DOHH2 (cell line): ENCODE measurements at regions not wholly inside any gene's neighbourhood (a gene's known extent, or its start where the extent isn't known, plus 50 kb on each side); places are given as distances from the start of the nearest gene placed in this dataset.

ENCODE experiments used
- H3F3A ChIP-seq: fragments of 200-600 bp; sonication (generic), shearing (Covaris generic); 2 replicates; pipeline ENCODE4 v1.6.0; 2016; ENCODE audit warnings: antibody characterized with exemption, mild to moderate bottlenecking; ENCODE audit not compliant: control insufficient read depth, insufficient read depth
- H3K27ac ChIP-seq: fragments of 200-600 bp; sonication (generic); 2 replicates; pipeline ENCODE4 v1.5.1; 2014; ENCODE audit warnings: low read depth, mild to moderate bottlenecking, low read length, moderate library complexity
- H3K27me3 ChIP-seq: fragments of 200-600 bp; sonication (generic); 2 replicates; pipeline ENCODE4 v1.6.1; 2014; ENCODE audit warnings: mild to moderate bottlenecking, low read length, mixed read lengths; ENCODE audit not compliant: control insufficient read depth
- H3K36me3 ChIP-seq: fragments of 200-600 bp; sonication (generic); 2 replicates; pipeline ENCODE4 v1.6.1; 2014; ENCODE audit warnings: mild to moderate bottlenecking, low read length, moderate library complexity, mixed read lengths; ENCODE audit not compliant: control insufficient read depth
- H3K4me1 ChIP-seq: fragments of 200-600 bp; sonication (generic); 2 replicates; pipeline ENCODE4 v1.6.1; 2014; ENCODE audit warnings: mild to moderate bottlenecking, low read length, mixed read lengths; ENCODE audit not compliant: control insufficient read depth
- H3K4me2 ChIP-seq: fragments of 200-600 bp; sonication (generic); 2 replicates; pipeline ENCODE4 v1.6.0; 2014; ENCODE audit warnings: mild to moderate bottlenecking, low read length, moderate library complexity
- H3K4me3 ChIP-seq: fragments of 200-600 bp; sonication (generic); 2 replicates; pipeline ENCODE4 v1.5.1; 2014; ENCODE audit warnings: mild to moderate bottlenecking, low read length, mixed read lengths
- H3K79me2 ChIP-seq: fragments of 200-600 bp; sonication (generic); 2 replicates; pipeline ENCODE4 v1.6.1; 2014; ENCODE audit warnings: mild to moderate bottlenecking, low read length, mixed read lengths; ENCODE audit not compliant: control insufficient read depth
- H3K9me2 ChIP-seq: fragments of 200-600 bp; sonication (generic); replicated peaks from 2 replicates; pipeline ENCODE4 v1.6.1; 2014; ENCODE audit warnings: mild to moderate bottlenecking, low read length, mixed read lengths; ENCODE audit not compliant: control insufficient read depth
- H3K9me3 ChIP-seq: fragments of 200-600 bp; sonication (generic); 2 replicates; pipeline ENCODE4 v1.6.1; 2014; ENCODE audit warnings: antibody characterized with exemption, low read length, mixed read lengths; ENCODE audit not compliant: control insufficient read depth, insufficient read depth
- H4K20me1 ChIP-seq: fragments of 200-600 bp; sonication (generic); 2 replicates; pipeline ENCODE4 v1.6.0; 2014; ENCODE audit warnings: low read depth, mild to moderate bottlenecking, antibody characterized with exemption, low read length, moderate library complexity; ENCODE audit not compliant: control insufficient read depth, insufficient read depth
- EZH2phosphoT487 ChIP-seq: fragments of 200-600 bp; sonication (generic); IDR thresholded peaks from 2 replicates; pipeline ENCODE4 v1.6.1; 2017; ENCODE audit warnings: borderline replicate concordance, mild to moderate bottlenecking, antibody characterized with exemption, low read length, moderate library complexity, mixed read lengths
- TF ChIP-seq, protein P1 (sequence below): fragments of 200-600 bp; sonication (generic); IDR thresholded peaks from one replicate; pipeline ENCODE4 v1.5.1; 2014; ENCODE audit warnings: antibody characterized with exemption, mild to moderate bottlenecking, low read depth, low read length; ENCODE audit not compliant: poor library complexity, severe bottlenecking

- H3K4me2 ChIP-seq, result no peak overlapping the region
- no peaks in the 10 kb centered on the region for H3K36me3 ChIP-seq
- TF ChIP-seq, protein P1, sequence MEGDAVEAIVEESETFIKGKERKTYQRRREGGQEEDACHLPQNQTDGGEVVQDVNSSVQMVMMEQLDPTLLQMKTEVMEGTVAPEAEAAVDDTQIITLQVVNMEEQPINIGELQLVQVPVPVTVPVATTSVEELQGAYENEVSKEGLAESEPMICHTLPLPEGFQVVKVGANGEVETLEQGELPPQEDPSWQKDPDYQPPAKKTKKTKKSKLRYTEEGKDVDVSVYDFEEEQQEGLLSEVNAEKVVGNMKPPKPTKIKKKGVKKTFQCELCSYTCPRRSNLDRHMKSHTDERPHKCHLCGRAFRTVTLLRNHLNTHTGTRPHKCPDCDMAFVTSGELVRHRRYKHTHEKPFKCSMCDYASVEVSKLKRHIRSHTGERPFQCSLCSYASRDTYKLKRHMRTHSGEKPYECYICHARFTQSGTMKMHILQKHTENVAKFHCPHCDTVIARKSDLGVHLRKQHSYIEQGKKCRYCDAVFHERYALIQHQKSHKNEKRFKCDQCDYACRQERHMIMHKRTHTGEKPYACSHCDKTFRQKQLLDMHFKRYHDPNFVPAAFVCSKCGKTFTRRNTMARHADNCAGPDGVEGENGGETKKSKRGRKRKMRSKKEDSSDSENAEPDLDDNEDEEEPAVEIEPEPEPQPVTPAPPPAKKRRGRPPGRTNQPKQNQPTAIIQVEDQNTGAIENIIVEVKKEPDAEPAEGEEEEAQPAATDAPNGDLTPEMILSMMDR, result no peak
- no peak for TF ChIP-seq EZH2phosphoT487
- H3F3A ChIP-seq, result no peaks in the 10 kb centered on the region
- H3K9me2 ChIP-seq, result no peaks in the 10 kb centered on the region
- H3K4me3 ChIP-seq, result no peak overlapping the region
- H3K79me2 ChIP-seq, result no peaks in the 10 kb centered on the region
- no peaks in the 10 kb centered on the region for H3K27me3 ChIP-seq
- no peaks in the 10 kb centered on the region for H3K4me1 ChIP-seq
- H3K9me3 ChIP-seq, result no peaks in the 10 kb centered on the region
- no peak overlapping the region for H3K27ac ChIP-seq
- no peaks in the 10 kb centered on the region for H4K20me1 ChIP-seq
Observed at GRCh38 chr5:21181609-21182125, 1193.7 kb upstream of the CDH18 start.

DNA sequence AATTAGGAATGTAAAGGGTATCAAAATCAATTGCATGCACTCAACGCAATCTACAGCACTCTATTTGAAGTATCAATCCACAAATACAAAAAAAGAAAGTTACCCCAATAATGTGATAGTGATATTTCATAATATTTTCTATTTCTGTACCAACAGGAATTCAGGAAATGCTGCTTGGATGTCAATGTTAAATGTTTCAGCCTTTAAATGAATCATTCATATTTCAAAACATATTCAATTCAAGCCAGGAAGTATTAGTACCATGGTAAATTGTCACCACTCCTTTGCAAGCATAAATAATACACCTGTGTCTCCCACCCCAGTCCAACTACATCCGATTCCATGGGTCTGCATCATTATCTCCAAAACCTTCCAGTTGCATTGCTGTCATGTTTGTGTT lies 1185.5 kb upstream of the CDH18 start:
- Histone ChIP-seq H4K20me1 (no peaks in the 10 kb centered on the region), H3K27ac (no peak overlapping the region)

DNA sequence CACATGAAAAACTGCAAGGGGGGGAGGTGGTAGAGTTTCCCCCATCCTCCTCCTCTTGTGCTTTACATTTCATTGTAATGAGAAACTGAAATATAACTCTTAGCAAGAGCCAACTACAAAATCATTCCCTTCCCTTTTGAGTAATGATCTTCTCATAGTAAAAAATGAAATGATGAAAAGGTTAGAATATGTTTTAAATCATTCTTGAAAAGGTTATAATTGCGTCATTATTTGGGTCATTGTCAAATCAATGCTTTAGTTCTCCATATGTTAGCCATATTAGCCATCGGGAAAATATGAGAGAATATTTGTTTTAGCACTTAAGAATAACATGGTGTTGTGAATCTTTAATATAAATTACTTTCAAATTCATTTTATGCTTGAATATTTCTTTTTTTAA lies 1185.0 kb upstream of the CDH18 start:
- H3K27ac ChIP-seq, result no peak overlapping the region
- H3K4me3 ChIP-seq, result no peak overlapping the region
- no peaks in the 10 kb centered on the region for H3F3A ChIP-seq
- H3K9me2 ChIP-seq, result no peaks in the 10 kb centered on the region
- H4K20me1 ChIP-seq, result no peaks in the 10 kb centered on the region
- H3K36me3 ChIP-seq, result no peaks in the 10 kb centered on the region
- no peaks in the 10 kb centered on the region for H3K9me3 ChIP-seq
- no peaks in the 10 kb centered on the region for H3K79me2 ChIP-seq
- H3K4me1 ChIP-seq, result no peaks in the 10 kb centered on the region
- H3K4me2 ChIP-seq, result no peak overlapping the region
- H3K27me3 ChIP-seq, result no peaks in the 10 kb centered on the region
- TF ChIP-seq, protein P1, result no peak

More for the DNA sequence above, 1185.5 kb upstream of the CDH18 start:
- no peak for TF ChIP-seq EZH2phosphoT487
- TF ChIP-seq, protein P1, result no peak
- H3K36me3 ChIP-seq, result no peaks in the 10 kb centered on the region
- H3K4me3 ChIP-seq, result no peak overlapping the region
- H3K4me1 ChIP-seq, result no peaks in the 10 kb centered on the region
- H3F3A ChIP-seq, result no peaks in the 10 kb centered on the region
- no peaks in the 10 kb centered on the region for H3K27me3 ChIP-seq
- H3K79me2 ChIP-seq, result no peaks in the 10 kb centered on the region
- H3K9me3 ChIP-seq, result no peaks in the 10 kb centered on the region
- no peak overlapping the region for H3K4me2 ChIP-seq
- H3K9me2 ChIP-seq, result no peaks in the 10 kb centered on the region

GRCh38 chr5:21171038-21171437 lies 1183.0 kb upstream of the CDH18 start:
- Histone ChIP-seq H3K27me3 (no peaks in the 10 kb centered on the region), H3K9me3 (no peaks in the 10 kb centered on the region), H3F3A (no peaks in the 10 kb centered on the region), H3K9me2 (no peaks in the 10 kb centered on the region), H3K4me2 (no peak overlapping the region), H3K4me3 (no peak overlapping the region), H3K36me3 (no peaks in the 10 kb centered on the region), H4K20me1 (no peaks in the 10 kb centered on the region), H3K79me2 (no peaks in the 10 kb centered on the region), H3K4me1 (no peaks in the 10 kb centered on the region), H3K27ac (no peak overlapping the region)
- TF ChIP-seq, protein P1, result no peak
- TF ChIP-seq EZH2phosphoT487, result no peak
